Caco-2 (cell line): ENCODE measurements at regions not wholly inside any gene's neighbourhood (a gene's known extent, or its start where the extent isn't known, plus 50 kb on each side); places are given as distances from the start of the nearest gene placed in this dataset.

Experiments
- BruUV-seq: library from RNA; stranded (reverse); fragments of 400-500 nt; replicated peaks from 2 replicates; lab custom pipeline; 2021; lab: Mats Ljungman, UMichigan
- CTCF ChIA-PET: fragments of 300-600 bp; sonication (Branson Sonifier 250); formaldehyde crosslinking; loops from one replicate; lab custom pipeline; 2022; ENCODE audit warnings: antibody characterized with exemption; lab: Charles Lee
- POLR2A ChIA-PET: fragments of 300-600 bp; sonication (Branson Sonifier 250); formaldehyde crosslinking; loops from one replicate; lab custom pipeline; 2022; ENCODE audit warnings: antibody characterized with exemption; lab: Charles Lee
- DNase-seq, 2 experiments: peaks; one replicate each; pipeline versions ENCODE4 v3.0.0 to v3.0.0-alpha.2; 2020 to 2022
- H3K27me3 ChIP-seq: replicated peaks from 2 replicates; pipeline ENCODE4 v1.6.0; 2011; ENCODE audit warnings: low read length; ENCODE audit not compliant: control insufficient read depth, insufficient read depth
- H3K36me3 ChIP-seq: 2 replicates; pipeline ENCODE4 v1.5.1; 2011; ENCODE audit warnings: low read length; ENCODE audit not compliant: control insufficient read depth, insufficient read depth
- H3K4me1 ChIP-seq: fragments of 250-450 bp; sonication (Bioruptor Pico); 2 replicates; pipeline ENCODE4 v1.5.1; 2020; ENCODE audit warnings: mild to moderate bottlenecking
- H3K4me3 ChIP-seq: 2 replicates; pipeline ENCODE4 v1.5.1; 2011; ENCODE audit warnings: low read depth, mild to moderate bottlenecking, control low read depth, low read length
- H3K9me3 ChIP-seq: fragments of 250-450 bp; sonication (Bioruptor Pico); 2 replicates; pipeline ENCODE4 v1.5.1; 2020; ENCODE audit warnings: mild to moderate bottlenecking, moderate library complexity
- H3K27ac Mint-ChIP-seq: one replicate; pipeline ENCODE4 v1.8.0; 2022; ENCODE audit warnings: mixed read lengths; ENCODE audit not compliant: unreplicated experiment
- H3K27me3 Mint-ChIP-seq: one replicate; pipeline ENCODE4 v1.8.0; 2022; ENCODE audit warnings: mixed read lengths; ENCODE audit not compliant: insufficient read depth, unreplicated experiment
- H3K36me3 Mint-ChIP-seq: one replicate; pipeline ENCODE4 v1.8.0; 2022; ENCODE audit warnings: mild to moderate bottlenecking, mixed read lengths; ENCODE audit not compliant: insufficient read depth, unreplicated experiment
- H3K4me1 Mint-ChIP-seq: one replicate; pipeline ENCODE4 v1.8.0; 2022; ENCODE audit warnings: low read depth, mixed read lengths; ENCODE audit not compliant: unreplicated experiment
- H3K4me3 Mint-ChIP-seq: one replicate; pipeline ENCODE4 v1.8.0; 2022; ENCODE audit warnings: mild to moderate bottlenecking, moderate library complexity, mixed read lengths; ENCODE audit not compliant: unreplicated experiment
- H3K9me3 Mint-ChIP-seq: one replicate; pipeline ENCODE4 v1.8.0; 2022; ENCODE audit warnings: mixed read lengths; ENCODE audit not compliant: unreplicated experiment
- intact Hi-C: fragments of 100-400 bp; cut with micrococcal nuclease; formaldehyde crosslinking; loops from one replicate; pipeline ENCODE4 v1.10.0; 2022; ENCODE audit not compliant: unreplicated experiment
- TF ChIP-seq, protein P1 (sequence below), 2 experiments: fragments of 200-600 bp in 1 of 2; IDR thresholded peaks; 1 replicate in 1 of 2; 2 replicates in 1 of 2; pipeline versions ENCODE4 v1.5.1 to v1.8.0; 2011 to 2022; ENCODE audit warnings: antibody characterized with exemption in 1 of 2, control low read depth in 1 of 2, inconsistent platforms in 1 of 2, low read depth in 1 of 2, low read length in 1 of 2, mild to moderate bottlenecking in 1 of 2, moderate library complexity in 1 of 2; ENCODE audit not compliant: insufficient read depth in 1 of 2, severe bottlenecking in 1 of 2, unreplicated experiment in 1 of 2

DNA sequence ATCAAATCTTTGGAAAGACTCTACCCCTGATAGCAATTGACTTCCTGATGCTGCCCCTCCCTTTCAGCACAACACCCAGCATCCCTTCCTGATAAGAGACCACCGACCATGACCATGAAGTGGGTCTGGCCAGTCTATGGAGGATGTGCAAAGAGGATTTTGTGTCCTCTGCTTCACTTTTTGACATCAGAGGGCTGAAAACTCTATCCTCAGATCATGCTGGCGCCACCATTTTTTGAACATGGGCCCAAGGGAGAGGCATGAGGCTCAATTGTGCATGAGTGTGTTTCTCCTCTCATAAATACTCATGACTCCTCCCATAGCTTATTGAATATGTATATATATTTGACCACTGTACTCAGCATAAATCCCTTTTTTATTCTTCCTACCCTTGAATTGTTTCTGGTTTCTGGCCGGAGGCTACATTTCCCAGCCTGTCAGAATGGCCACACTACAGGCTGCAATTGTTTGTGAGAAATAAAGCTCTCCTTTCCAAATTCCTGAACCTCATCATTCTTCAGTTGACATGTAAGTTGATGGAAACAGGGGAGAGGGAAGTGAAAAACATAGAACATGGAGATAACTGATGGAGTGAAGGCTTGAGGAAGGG lies 314.1 kb downstream of the MYCN start:
- H3K27me3 ChIP-seq: no peaks in the 10 kb centered on the region
- CTCF ChIA-PET: no interaction called here
- H3K36me3 ChIP-seq: no peaks in the 10 kb centered on the region
- no peaks in the 10 kb centered on the region for H3K36me3 Mint-ChIP-seq
- H3K9me3 Mint-ChIP-seq: peaks cover 10% of the 10 kb centered on the region
- intact Hi-C loops: no loop called here
- H3K4me1 Mint-ChIP-seq: peaks cover 11% of the 10 kb centered on the region
- POLR2A ChIA-PET: no interaction called here
- H3K27me3 Mint-ChIP-seq: no peaks in the 10 kb centered on the region
- H3K27ac Mint-ChIP-seq: no peak overlapping the region
- H3K4me1 ChIP-seq: peaks cover 26% of the 10 kb centered on the region
- TF ChIP-seq, protein P1, sequence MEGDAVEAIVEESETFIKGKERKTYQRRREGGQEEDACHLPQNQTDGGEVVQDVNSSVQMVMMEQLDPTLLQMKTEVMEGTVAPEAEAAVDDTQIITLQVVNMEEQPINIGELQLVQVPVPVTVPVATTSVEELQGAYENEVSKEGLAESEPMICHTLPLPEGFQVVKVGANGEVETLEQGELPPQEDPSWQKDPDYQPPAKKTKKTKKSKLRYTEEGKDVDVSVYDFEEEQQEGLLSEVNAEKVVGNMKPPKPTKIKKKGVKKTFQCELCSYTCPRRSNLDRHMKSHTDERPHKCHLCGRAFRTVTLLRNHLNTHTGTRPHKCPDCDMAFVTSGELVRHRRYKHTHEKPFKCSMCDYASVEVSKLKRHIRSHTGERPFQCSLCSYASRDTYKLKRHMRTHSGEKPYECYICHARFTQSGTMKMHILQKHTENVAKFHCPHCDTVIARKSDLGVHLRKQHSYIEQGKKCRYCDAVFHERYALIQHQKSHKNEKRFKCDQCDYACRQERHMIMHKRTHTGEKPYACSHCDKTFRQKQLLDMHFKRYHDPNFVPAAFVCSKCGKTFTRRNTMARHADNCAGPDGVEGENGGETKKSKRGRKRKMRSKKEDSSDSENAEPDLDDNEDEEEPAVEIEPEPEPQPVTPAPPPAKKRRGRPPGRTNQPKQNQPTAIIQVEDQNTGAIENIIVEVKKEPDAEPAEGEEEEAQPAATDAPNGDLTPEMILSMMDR (IDR thresholded peaks at IDR 0.05; ENCODE audit: insufficient read depth in 1 of 2, low read depth in 1 of 2, low read length in 1 of 2, severe bottlenecking in 1 of 2, unreplicated experiment in 1 of 2): no peak
- no peaks in the 10 kb centered on the region for H3K9me3 ChIP-seq
- BruUV-seq: no TSS peak
- DNase-seq: no peak
- H3K4me3 ChIP-seq: no peak overlapping the region
- no peak overlapping the region for H3K4me3 Mint-ChIP-seq

DNA sequence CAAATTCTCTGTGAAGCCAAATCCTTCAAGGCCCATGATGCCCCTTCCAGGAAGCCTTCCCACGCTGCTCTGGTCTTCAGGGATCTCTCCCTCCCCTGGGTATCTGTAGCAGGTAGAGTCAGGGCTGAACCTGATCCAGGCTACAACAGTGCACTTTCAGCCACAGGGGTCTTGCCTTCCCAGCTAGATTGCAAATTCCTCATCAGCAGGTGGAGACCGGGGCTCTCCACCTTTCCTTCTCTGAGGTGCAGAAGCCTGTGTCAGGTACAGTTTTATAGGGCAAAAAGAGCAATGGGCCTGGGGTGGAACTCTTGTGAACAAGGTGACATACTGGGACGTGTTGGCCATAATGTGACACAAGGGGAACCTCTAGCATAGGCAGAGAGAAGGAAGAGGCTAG lies 312.9 kb downstream of the MYCN start:
- no peaks in the 10 kb centered on the region for H3K36me3 ChIP-seq
- TF ChIP-seq, protein P1 (IDR thresholded peaks at IDR 0.05; ENCODE audit: insufficient read depth in 1 of 2, low read depth in 1 of 2, low read length in 1 of 2, severe bottlenecking in 1 of 2, unreplicated experiment in 1 of 2): no peak
- ChIA-PET CTCF (no interaction called here), POLR2A (no interaction called here)
- intact Hi-C loops: no loop called here
- H3K9me3 Mint-ChIP-seq: peaks cover 10% of the 10 kb centered on the region
- H3K4me3 ChIP-seq: no peak overlapping the region
- H3K36me3 Mint-ChIP-seq: no peaks in the 10 kb centered on the region
- H3K27ac Mint-ChIP-seq: no peak overlapping the region
- H3K9me3 ChIP-seq: no peaks in the 10 kb centered on the region
- no peaks in the 10 kb centered on the region for H3K27me3 ChIP-seq
- DNase-seq: no peak
- BruUV-seq: no TSS peak
- H3K27me3 Mint-ChIP-seq: no peaks in the 10 kb centered on the region
- H3K4me3 Mint-ChIP-seq: no peak overlapping the region
- peaks cover 20% of the 10 kb centered on the region for H3K4me1 ChIP-seq
- peaks cover 7% of the 10 kb centered on the region for H3K4me1 Mint-ChIP-seq

DNA sequence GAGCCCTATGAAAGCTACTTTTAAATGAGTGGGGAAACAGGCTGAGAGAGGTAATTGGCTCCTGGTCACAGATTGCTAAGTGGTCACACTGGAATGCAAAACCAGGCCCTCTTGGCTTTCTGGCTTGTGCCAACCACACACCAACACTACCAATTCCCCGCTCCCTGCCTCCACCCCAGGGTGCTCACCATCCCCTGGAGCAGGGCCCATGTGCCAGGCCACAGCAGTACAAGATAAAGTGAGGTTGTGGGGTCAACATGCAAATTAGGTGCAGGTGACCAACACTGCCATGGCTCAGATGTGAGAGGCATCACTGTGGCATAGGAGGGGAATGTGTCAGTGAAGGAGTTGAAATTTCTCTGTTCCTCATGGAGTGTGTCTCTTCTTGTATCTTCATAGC lies 312.5 kb downstream of the MYCN start:
- Mint-ChIP-seq H3K4me1 (peaks cover 3% of the 10 kb centered on the region), H3K27ac (no peak overlapping the region), H3K36me3 (no peaks in the 10 kb centered on the region), H3K27me3 (no peaks in the 10 kb centered on the region), H3K4me3 (no peak overlapping the region), H3K9me3 (peaks cover 10% of the 10 kb centered on the region)
- H3K4me3 ChIP-seq: no peak overlapping the region
- H3K4me1 ChIP-seq: peaks cover 21% of the 10 kb centered on the region
- H3K9me3 ChIP-seq: no peaks in the 10 kb centered on the region
- TF ChIP-seq, protein P1 (IDR thresholded peaks at IDR 0.05; ENCODE audit: insufficient read depth in 1 of 2, low read depth in 1 of 2, low read length in 1 of 2, severe bottlenecking in 1 of 2, unreplicated experiment in 1 of 2): no peak
- no peaks in the 10 kb centered on the region for H3K36me3 ChIP-seq
- ChIA-PET CTCF (no interaction called here), POLR2A (no interaction called here)
- intact Hi-C loops: no loop called here
- no TSS peak for BruUV-seq
- no peaks in the 10 kb centered on the region for H3K27me3 ChIP-seq
- DNase-seq: no peak
